Lung microvascular endothelial cell (primary cell): ENCODE measurements at regions not wholly inside any gene's neighbourhood (a gene's known extent, or its start where the extent isn't known, plus 50 kb on each side); places are given as distances from the start of the nearest gene placed in this dataset.

Source experiments
- DNase-seq, 2 donors: peaks; one replicate each; pipeline versions ENCODE4 v3.0.0 to v3.0.0-alpha.2; 2010; ENCODE audit warnings: low read depth in 2 of 2

GRCh38 chr9:32322622-32323021 lies 61.8 kb upstream of the ACO1 start:
- DNase-seq = no peak

GRCh38 chr9:32326146-32326545 lies 58.3 kb upstream of the ACO1 start:
- no peak for DNase-seq

GRCh38 chr9:32331240-32331639 lies 53.2 kb upstream of the ACO1 start:
- no peak for DNase-seq

- no peak for DNase-seq
Measured at GRCh38 chr9:32334112-32334511, 50.3 kb upstream of the ACO1 start.
